ENCODE measurements at regions not wholly inside any gene's neighbourhood (a gene's known extent, or its start where the extent isn't known, plus 50 kb on each side); places are given as distances from the start of the nearest gene placed in this dataset.

- no peaks in the 10 kb centered on the region for H3K27me3 ChIP-seq (ENCODE audit: control insufficient read depth, insufficient read depth, low read length)
- H3K9me3 ChIP-seq (ENCODE audit: control insufficient read depth, insufficient read depth, low read depth, low read length), result no peaks in the 10 kb centered on the region
- no peak overlapping the region for H3K27ac ChIP-seq (ENCODE audit: low read length)
- in situ Hi-C loops (cut with HindIII; ENCODE audit: low pct_unique_long_range_greater_than_20kb, low sequenced_read_pairs), result no loop called here
- intact Hi-C loops (cut with micrococcal nuclease; ENCODE audit: unreplicated experiment), result loop anchor here (5.0 kb wide), 1 partner anchor 135 kb away; no protein-coding TSS in a partner anchor
- no TSS peak for BruUV-seq (replicated peaks)
- H3K36me3 ChIP-seq (ENCODE audit: control insufficient read depth, insufficient read depth, low read length), result no peaks in the 10 kb centered on the region
- POLR2A ChIA-PET, result interaction anchor here (0.6 kb wide), 1 partner anchor 16 kb away, joined by 7 read pairs; no protein-coding TSS in a partner anchor
- ATAC-seq, result peak; percentile 67; the same call in 1 of the 2 replicates
- H3K4me3 ChIP-seq (ENCODE audit: low read depth in 2 of 2, low read length in 2 of 2), result no peak overlapping the region
- TF ChIP-seq TCF7L2 (IDR thresholded peaks at IDR 0.05; ENCODE audit: low read depth, low read length), result no peak
- TF ChIP-seq POLR2AphosphoS5 (IDR thresholded peaks at IDR 0.05; ENCODE audit: low read depth, low read length), result no peak
- peak; percentile 71 for TF ChIP-seq CTCF (IDR thresholded peaks at IDR 0.05)
- CTCF ChIA-PET, result interaction anchor here (0.6 kb wide), 1 partner anchor 33 kb away, joined by 7 read pairs; no protein-coding TSS in a partner anchor
- no peaks in the 10 kb centered on the region for H3K4me1 ChIP-seq (ENCODE audit: control insufficient read depth, insufficient read depth, low read length)
- DNase-seq (ENCODE audit: low read depth, low spot score), result no peak
Observed at GRCh38 chr22:19631899-19632667, 82.2 kb upstream of the SEPTIN5 start.

GRCh38 chr22:19632668-19633148, 81.6 kb upstream of the SEPTIN5 start:
- BruUV-seq (replicated peaks), result no TSS peak
- Histone ChIP-seq H3K4me1 (ENCODE audit: control insufficient read depth, insufficient read depth, low read length) (no peaks in the 10 kb centered on the region), H3K9me3 (ENCODE audit: control insufficient read depth, insufficient read depth, low read depth, low read length) (no peaks in the 10 kb centered on the region), H3K27ac (ENCODE audit: low read length) (no peak overlapping the region), H3K36me3 (ENCODE audit: control insufficient read depth, insufficient read depth, low read length) (no peaks in the 10 kb centered on the region), H3K4me3 (ENCODE audit: low read depth in 2 of 2, low read length in 2 of 2) (no peak overlapping the region), H3K27me3 (ENCODE audit: control insufficient read depth, insufficient read depth, low read length) (no peaks in the 10 kb centered on the region)
- in situ Hi-C loops (cut with HindIII; ENCODE audit: low pct_unique_long_range_greater_than_20kb, low sequenced_read_pairs), result no loop called here
- POLR2A ChIA-PET, result no interaction called here
- no peak for ATAC-seq
- no peak for DNase-seq (ENCODE audit: low read depth, low spot score)
- CTCF ChIA-PET, result no interaction called here
- TF ChIP-seq CTCF (IDR thresholded peaks at IDR 0.05) (no peak), REST (IDR thresholded peaks at IDR 0.05; ENCODE audit: insufficient read depth in 1 of 2, low read depth in 2 of 2, low read length in 1 of 2) (no peak), POLR2AphosphoS5 (IDR thresholded peaks at IDR 0.05; ENCODE audit: low read depth, low read length) (no peak), SIN3A (IDR thresholded peaks at IDR 0.05; ENCODE audit: borderline replicate concordance, insufficient read depth, low read depth, low read length) (no peak), TCF7L2 (IDR thresholded peaks at IDR 0.05; ENCODE audit: low read depth, low read length) (no peak)
- intact Hi-C loops (cut with micrococcal nuclease; ENCODE audit: unreplicated experiment), result loop anchor here (5.0 kb wide), 1 partner anchor 135 kb away; no protein-coding TSS in a partner anchor

Data from Panc1 (cell line).